ENCODE measurements at regions not wholly inside any gene's neighbourhood (a gene's known extent, or its start where the extent isn't known, plus 50 kb on each side); places are given as distances from the start of the nearest gene placed in this dataset.

- no peak for DNase-seq (ENCODE audit: low spot score)
Observed at GRCh38 chr2:121018136-121019061, 266.6 kb downstream of the TFCP2L1 start.

DNA sequence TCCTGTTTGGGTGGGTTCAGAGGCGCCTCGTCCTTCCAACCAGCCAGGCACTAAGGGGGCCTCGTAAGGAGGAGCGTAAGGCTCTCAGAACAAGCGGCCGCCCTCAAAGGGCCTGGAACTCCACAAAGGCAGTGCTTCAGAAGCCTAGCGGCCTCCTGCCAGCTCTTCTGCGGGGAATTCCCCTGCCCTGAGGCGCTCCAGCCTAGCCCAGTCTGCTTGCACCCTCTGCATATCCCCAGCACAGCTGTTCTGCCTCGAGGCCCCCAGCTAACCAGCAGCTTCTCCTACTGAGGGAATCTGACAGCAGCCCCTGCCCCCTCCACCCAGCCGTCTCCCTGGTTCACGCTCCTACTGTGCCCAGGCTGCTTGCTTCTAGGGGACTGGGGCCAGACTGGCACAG is 265.9 kb downstream of the TFCP2L1 start:
- no peak for DNase-seq (ENCODE audit: low spot score)

DNA sequence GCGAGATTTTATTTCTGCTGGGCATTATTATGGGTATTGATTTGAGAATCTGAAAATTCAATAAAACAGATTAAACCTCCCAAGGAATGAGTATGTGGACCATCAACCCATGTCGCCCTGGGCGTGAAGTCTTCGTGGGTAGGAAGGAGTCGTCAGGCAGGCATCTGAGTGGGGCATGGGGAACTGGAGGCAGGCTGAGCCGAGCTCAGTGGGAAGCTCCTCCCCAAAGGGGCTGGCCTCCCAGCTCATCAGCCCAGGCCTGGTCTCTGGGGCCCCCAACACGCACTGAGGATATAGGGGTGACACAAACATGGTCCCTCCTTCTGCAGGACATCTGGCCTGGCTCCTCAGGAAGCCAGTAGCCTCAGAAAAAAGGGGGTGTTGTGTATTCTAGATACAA is 265.2 kb downstream of the TFCP2L1 start:
- no peak for DNase-seq (ENCODE audit: low spot score)

DNA sequence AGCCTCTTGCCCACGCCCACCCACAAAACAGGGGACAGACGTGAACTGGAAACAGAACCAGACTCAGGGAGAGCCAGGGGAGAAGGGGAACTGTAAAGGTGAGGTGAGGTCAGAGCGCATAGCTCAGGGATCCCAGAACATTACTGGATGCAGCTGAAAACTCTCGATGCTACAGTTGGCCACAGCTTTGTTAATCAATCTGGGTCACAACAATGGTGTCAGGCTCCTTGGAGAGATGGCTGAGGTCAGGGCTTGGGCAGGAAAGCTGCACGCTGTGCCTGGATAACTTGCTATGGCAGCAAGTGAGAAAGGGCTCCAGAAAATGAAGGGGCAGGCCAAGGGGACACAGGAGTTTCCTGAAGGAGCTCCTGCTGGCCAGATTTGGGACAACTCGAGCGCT is 263.3 kb downstream of the TFCP2L1 start:
- DNase-seq (ENCODE audit: low spot score), result no peak

- no peak for DNase-seq (ENCODE audit: low spot score)
Observed at GRCh38 chr2:121028577-121028976, 256.4 kb downstream of the TFCP2L1 start.

DNA sequence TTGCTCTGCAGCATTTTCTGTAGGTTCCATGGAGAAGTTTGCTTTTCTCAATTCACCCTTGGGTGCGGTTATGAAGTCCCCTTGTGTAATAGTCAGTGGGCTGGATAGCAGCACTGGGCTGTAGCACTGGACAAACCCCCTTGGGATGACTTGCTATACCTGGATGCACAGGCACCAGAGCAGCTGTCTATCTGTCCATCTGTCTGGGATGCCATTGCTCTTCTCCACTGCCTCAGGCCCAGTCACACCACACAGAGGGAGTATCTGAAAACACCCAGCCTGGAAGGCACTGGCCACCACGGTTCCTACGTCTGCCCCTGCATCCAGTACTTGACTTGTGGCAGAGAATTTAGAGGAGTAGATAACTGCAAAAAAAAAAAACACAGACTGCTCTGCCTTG is 254.5 kb downstream of the TFCP2L1 start:
- DNase-seq (ENCODE audit: low spot score), result no peak

GRCh38 chr2:121031568-121032340 is 253.2 kb downstream of the TFCP2L1 start:
- no peak for DNase-seq (ENCODE audit: low spot score)

DNA sequence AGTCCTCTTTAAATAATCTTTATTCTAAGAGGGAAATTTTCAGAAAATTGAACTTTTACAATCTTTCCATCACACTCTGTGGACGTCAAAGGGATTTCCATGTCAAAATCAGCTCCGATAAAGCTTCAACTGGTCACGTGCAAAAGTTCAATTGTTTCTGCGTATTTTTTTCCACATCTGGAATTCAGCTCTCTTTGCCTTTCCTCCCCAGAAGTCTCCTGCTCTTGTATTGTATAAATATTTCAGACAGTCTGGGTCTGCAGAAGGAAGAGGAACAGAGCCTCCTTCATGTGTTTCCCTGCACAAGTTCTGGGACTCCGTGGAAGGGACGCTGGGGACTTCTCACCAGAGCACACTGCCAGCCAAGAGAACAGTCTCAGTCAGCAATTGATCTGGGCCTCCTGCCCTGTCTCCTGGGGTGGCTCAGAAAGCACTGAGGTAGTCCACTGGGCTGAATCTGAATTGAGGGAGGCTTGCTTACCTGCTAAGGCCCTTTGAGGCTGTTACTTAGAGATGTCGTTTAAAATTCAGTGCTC is 251.5 kb downstream of the TFCP2L1 start:
- DNase-seq (ENCODE audit: low spot score), result no peak

DNA sequence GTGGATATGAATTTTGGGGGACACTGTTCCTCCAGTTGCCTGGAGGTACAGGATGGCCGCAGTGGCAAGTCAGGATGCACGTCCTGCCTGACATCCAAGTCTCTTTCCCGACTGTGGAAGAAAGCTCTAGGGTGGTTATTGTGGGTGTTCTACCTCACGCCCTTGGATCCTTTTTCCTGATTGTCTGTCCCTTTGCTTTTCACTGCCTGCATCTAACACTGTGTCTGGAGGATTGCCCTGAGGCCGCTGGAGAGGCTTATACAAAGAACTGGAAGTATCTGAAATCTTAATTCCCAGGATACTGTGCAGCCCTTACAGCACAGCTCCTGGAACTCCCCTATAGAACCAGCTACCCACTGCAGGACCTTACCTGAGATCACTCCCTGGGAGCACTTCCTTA is 250.5 kb downstream of the TFCP2L1 start:
- no peak for DNase-seq (ENCODE audit: low spot score)

DNA sequence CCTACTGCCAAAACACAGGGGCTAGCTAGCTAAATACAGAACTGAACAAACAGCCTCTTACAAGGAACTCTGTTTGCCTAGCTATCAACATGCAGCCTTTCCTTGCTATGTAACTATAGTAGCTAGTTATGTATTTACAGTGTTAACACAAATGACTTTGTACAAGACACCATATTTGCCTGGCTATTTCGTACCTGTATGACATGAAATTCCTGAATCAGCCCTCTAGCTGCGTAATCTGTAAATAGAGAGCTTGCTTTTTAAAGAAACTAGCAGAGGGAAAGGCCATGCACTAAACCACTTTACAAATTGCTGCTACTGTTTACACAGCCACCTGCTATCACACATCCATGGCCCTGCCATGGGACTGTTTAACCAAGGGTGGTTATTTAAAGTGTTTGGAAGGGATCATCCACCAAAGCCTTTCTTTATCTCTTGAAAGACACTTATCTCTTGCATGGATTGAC is 248.7 kb downstream of the TFCP2L1 start:
- DNase-seq (ENCODE audit: low spot score), result no peak

DNA sequence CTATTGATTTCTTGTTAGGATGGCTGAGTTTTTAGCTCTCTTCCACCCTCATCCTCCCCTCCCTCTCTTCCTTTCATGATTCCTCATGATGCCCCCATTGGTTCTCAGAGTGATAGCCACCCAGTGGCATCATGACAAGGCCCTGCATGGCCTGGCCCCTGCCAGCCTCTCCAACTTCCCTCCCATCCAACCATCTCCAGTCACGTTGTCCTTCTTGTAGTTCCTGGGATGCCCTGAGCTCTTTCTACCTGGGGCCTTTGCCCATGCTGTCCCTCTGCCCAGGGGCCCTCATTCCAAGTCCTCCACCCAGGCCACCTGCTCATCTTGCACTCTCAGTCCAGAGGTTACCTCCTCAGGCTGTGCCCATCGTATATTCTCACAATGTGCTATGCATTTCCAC is 247.5 kb downstream of the TFCP2L1 start:
- DNase-seq (ENCODE audit: low spot score), result no peak

DNA sequence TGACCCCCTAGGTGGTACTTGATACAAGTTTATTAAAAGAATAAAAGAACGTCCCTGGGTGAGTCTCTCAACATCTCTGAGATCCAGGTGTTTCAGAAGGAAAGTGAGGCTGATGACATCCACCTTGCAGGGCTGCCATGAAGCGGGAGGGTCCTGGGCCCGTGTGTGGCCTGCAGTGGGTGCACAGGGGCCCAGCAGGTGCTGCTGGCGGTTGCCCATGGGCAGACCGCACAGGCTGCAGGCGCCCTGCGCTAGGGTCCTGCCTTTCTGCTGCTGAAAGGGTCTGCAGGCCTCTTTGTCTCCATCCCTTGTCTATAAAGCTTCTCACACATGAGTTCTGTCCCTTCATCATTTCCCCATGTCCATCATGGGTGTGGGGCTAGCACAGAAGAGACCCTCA is 247.0 kb downstream of the TFCP2L1 start:
- no peak for DNase-seq (ENCODE audit: low spot score)

DNA sequence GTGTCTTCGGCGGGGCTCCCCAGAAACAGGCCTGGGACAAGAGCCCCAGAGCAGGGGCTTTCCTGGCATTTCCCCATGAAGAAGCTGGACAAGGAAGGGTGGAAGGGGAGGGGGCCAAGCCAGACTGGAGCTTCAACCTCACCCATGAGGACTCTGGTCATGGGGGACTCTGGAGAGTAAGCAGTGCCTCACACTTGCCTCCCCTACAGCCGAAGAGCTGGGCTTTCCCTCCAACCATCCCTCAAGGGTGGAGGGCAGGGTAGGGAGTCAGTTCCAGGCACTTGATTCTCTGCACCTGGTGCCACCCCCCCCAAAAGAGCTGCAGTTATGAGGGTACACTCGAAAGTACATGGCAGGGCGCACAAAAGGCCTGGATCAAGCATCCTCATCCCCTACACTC is 246.6 kb downstream of the TFCP2L1 start:
- DNase-seq (ENCODE audit: low spot score), result no peak

DNA sequence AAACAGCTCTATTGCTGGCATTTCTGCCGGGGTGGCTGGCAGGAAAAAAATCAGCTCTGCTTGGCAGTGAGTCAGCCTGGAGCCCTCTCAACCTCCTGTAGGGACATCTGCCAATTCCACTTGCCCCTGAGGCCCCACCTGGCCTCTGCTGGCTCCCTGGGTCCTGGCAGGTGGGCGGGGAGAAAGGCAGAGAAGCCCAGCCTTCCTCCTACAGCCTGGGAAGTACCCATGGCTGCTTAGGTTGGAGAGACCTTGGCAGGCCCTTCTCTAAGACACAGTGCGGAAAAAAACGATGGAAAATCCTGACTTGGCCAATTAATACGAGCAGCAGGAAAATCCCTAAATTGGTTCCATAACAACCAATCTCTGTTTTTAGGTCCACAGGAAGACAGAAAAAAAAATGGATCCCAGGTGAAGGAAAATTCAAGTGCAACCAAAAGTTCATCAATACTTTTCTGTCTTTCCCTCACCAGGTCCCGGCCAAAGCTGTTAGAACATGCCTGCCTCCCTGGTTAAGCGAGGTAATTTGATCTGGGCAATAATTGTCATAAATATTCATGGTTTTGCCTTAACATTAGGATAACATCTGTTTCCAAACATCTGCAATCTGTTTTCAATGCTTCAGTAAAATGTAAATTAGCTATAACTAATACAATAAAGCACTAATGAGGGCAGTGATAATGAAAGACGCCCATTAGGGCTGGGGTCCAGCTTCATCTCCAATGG is 245.9 kb downstream of the TFCP2L1 start:
- DNase-seq (ENCODE audit: low spot score), result no peak

DNA sequence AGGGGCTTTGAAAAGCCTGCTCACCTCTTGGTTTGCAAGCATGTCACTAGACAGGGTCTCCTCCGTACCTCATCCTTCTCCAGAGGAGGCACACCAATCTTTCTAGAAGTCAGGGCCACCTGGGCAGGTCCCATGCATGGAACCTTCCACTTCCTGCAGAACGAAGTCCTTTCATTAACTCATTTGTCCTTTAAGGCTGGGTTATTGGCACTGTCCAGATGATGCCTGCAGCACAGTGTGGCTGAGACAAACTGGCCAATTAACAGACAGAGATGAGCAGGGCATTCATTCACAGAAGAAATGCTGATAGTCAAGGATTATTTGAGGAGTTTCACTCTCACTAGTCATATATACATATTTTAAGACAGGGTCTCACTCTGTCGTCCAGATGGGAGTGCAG is 245.3 kb downstream of the TFCP2L1 start:
- DNase-seq (ENCODE audit: low spot score), result no peak

- no peak for DNase-seq (ENCODE audit: low spot score)
Observed at GRCh38 chr2:121041516-121041915, 243.5 kb downstream of the TFCP2L1 start.

GRCh38 chr2:121043061-121043826 is 241.8 kb downstream of the TFCP2L1 start:
- DNase-seq (ENCODE audit: low spot score), result no peak

GRCh38 chr2:121043827-121044222 is 241.2 kb downstream of the TFCP2L1 start:
- DNase-seq (ENCODE audit: low spot score), result no peak

GRCh38 chr2:121044412-121044811 is 240.6 kb downstream of the TFCP2L1 start:
- DNase-seq (ENCODE audit: low spot score), result no peak

DNA sequence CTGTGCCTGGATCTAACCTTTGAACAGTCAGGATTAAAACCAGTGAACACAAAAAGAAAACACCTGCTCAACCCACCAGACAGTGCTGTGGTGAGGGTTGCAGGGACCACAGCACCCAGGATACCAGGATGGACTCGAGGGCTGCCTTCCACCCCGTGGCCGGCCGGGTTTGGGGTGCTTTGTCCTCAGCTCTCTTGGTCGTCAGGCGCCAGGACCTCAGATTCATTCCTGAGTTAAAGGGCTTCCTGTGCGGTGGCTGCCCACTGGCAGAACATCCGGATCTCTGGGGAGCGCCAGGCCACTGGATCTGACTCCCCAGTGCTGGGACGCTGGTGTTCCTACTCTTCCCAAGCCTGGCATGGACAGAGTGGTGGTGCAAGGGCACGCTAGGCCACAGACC is 239.8 kb downstream of the TFCP2L1 start:
- DNase-seq (ENCODE audit: low spot score), result no peak

- no peak for DNase-seq (ENCODE audit: low spot score)
Observed at GRCh38 chr2:121046335-121046734, 238.7 kb downstream of the TFCP2L1 start.
